ENCODE measurements at regions not wholly inside any gene's neighbourhood (a gene's known extent, or its start where the extent isn't known, plus 50 kb on each side); places are given as distances from the start of the nearest gene placed in this dataset.

DNA sequence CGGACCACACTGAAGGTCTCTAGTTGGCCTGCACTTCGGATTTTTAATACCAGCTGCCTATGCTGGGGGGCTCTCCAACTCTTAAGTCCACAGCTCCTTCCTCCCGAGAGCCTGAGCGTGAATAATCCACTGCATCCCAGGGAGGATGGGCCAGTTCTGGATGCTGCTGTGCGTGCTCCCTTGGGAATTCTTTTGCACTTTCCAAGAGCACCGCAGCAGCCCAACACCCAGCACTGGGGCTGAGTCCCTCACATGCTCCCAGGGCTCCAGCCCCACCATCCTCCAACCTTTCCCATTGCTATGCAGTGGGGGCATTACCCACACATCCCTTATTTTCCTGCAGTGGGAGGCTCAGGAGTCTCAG, 136.4 kb upstream of the IQSEC1 start:
- no peak for DNase-seq (ENCODE audit: low spot score)

DNA sequence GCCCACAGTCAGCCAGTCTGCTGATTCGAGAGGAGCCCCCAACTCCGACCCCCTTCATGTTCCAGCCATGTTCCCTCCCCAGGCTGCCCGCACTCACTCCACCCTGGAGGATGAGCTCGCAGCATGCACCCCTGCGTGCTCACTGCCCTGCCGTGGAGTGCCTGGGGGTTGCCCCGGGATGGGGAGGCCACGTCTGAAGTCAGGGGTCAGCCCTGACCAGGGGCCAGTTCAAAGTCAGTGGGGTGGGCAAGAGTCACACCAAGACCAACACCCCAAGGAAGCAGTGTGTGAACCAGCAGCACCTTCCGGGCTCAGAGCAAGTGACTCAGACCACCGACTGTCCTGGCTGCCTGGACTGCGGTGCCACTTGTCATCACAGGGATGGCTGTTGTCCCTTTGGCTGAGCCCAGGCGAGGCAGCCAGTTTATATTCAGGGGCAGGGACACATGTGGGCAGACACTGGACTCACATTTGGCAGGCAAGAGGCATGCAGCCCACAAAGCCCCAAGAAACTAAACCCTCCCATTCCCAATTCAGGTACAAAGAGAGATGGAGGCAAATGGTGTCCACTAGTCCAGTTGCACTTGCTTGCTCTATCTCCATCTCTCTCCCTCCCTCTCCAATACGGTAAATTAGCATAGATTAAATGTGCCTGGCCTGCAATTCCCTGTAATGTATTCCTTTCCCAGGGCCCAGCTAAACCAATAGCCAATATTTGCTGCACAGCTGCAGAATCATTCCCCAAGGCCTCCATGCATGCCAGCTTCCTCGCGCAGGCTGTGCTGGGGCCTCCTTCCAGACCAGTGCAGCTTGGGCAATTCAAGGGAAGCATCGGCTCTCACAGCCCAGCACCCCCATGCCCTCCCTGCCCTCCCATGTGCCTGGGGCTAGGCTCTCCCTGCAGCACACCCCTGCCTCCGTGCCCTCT, 135.7 kb upstream of the IQSEC1 start:
- no peak for DNase-seq (ENCODE audit: low spot score)

DNA sequence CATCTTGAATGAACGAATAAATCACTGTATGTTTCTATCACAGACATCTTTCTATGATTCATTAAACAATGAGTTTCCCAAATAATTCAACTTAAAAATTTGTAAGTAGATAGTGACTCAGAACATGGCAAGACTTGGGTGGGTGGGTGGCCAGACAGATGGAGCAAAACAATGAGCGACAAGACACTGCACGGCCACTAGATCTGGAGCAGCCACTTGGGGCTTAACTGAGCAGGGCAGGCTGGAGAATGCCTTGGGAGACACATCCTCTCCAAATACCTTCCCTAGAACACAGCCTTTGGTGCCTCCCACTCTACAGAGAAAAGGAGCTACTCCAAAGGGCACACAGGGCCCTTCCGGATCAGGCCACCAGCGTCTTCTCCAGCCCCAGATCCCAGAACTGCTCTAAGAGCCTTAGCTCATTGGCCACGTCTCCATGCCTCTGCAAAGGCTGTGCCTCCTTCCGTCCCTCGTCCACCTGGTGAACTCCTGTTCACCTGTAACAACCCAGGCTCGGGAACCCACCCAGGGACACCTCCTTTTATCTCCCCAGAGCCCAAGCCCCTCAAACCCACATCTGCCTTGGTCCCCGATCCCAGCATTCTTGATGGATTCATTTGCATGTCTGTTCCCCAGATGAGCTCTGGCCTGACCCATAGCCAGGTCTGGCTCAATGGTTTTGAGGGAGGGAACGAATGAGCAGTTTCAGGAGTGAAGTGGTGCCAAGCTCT, 134.9 kb upstream of the IQSEC1 start:
- no peak for DNase-seq (ENCODE audit: low spot score)

DNA sequence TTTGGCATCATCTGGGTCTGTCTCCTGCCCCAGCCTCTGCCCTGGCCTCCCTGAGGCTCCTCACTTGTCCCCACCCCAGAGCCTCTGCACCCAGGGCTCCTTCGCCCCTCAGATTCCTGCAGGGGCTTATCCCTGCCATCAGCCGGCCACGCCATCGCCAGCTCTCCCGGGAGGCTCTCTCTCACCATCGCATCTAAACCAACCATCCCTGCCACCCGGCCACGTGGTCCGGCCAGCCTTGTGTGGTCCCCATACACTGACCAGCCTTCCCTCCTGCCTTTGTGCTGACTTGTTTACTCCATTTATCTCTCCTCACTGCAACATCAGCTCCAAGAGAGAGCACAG, 134.3 kb upstream of the IQSEC1 start:
- no peak for DNase-seq (ENCODE audit: low spot score)

DNA sequence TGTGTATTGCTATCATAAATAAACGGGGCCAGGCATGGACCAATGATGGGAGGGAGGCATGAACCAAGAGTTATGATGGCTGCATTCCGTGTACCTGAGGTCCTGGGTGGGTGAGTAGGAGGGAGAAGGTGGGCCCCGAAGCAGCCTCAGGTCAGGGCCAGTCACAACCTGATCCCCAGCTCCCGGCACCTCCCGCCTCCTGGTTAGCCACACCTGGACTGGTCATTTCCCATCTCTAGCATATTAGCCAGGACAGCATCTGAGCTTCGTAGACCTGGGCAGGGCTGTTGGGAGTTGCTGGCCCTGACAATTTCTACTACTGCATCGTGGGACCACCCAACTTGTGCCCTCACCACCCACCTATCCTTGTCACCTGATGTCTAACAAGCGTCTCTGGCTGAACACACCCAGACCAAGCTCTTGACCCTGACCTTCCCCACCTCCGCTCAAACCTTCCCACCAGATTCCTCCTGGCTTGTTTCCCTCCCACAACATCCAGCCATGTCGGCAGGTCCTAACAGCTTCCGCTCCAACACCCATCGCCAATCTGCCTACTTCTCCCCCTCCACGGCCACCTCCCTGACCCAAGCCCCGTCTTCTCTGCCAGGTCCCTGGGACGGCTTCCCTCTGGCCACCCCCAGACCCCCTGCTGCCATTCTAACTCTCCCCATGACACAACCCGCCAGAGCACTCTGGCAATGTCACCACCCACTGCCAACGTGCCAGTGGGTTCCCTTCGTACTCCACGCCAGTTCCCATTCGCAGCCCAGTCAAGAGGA, 133.8 kb upstream of the IQSEC1 start:
- DNase-seq (ENCODE audit: low spot score), result no peak

DNA sequence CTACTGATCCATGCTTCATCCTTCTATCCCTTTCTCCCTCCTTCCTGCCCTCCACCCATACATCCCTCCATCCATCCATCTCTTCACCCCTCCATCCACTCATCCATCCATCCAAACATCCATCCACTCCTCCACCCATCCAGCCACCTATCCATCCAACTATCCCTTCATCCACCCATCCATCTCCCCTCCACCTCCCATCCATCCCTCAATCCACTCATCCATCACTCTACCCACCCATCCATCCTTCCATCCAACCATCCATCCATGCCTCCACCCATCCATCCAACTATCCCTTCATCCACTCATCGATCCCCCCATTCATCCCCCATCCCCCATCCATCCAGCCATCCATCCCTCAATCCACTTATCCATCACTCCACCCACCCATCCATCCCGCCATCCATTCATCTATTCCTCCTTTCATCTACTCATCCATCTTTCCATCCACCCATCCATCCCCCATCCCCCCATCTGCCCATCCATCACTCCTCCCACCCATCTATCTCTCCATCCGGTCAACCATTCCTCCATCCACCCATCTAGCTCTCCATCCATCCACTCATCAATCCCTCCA, 132.4 kb upstream of the IQSEC1 start:
- no peak for DNase-seq (ENCODE audit: low spot score)

DNA sequence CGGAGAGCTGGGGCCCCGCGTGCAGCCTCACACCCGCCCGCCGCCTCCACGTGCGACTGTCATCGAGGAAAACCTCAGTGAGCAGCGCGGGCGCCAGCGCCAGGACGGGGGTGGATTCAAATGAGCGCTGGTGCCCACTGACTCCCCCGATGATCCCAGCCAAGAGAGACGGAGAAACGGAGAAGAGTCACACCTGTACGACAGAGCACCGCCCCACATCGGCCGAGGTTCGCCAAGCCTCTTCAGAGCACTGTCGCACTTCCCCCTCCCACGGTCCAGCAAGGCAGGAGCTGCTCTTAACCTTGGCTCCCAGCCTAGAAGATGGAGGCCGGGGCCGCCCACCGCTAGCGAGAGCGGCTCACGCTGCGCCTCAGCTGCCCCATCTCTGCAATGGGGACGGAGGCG, 130.9 kb upstream of the IQSEC1 start:
- DNase-seq (ENCODE audit: low spot score), result no peak

DNA sequence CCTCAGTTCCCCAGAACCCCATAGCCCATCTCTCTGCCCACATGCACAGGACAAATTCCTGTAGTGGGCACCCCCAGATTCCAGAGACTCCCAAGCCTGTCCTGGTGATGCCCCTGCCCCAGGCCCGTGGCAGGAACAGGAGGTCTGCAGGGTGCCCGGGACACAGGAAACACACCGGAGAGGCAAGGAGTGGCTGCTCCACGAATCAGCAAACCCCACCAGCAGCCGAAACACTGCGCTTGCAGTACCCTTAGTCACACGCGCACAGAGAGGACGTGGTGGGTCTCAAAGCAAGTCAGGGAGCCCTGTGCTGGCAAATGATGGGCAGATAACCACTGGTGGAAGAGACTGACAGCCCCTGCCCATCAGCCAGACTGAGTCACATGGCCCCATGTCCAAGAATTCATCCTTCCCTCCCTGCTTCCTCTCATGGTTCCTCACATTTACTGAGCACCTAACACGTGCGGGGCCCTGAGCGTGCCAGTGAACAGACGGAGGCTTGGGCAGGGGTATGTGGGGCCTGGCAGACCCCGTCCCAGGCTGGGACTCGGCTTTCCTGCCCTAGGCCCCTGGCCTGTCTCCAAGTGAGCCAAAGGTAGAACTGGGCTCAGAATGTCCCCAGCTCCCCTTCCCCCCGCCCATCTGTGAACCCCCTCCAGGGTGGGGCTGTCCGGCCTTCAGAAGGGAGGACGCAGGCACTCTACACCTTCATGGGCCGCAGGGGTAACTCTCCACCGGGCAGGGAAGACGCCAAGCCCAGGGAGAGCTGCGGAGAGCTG, 130.4 kb upstream of the IQSEC1 start:
- DNase-seq (ENCODE audit: low spot score), result no peak

DNA sequence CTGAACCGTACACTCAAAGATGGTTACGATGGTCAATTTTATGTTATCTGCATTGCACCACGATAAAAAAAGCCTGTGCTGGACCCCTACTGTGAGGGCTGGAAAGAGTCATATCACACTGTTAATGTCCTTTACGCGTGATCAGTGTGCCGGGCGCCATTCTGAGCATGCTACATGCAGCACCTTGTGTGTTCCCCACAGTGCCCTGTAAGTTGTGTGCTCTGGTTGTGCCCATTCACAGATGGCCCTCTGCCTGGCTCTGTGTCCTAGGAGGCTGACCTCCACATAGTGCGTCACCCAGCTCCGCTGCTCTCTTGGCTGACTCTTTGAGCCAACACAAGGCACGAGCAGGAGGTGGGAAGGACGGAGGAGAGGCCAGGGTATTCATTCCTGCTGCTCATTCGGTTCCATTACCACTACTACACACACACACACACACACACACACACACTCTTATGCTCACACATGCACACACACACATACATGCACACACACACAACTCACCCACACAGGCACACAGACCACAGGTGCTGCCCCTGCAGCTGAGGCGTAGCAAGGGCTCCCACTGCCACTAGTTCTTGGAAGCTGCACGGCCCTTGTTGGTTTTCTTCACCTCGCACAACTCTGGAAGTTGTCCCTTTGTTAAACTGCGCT, 129.6 kb upstream of the IQSEC1 start:
- no peak for DNase-seq (ENCODE audit: low spot score)

DNA sequence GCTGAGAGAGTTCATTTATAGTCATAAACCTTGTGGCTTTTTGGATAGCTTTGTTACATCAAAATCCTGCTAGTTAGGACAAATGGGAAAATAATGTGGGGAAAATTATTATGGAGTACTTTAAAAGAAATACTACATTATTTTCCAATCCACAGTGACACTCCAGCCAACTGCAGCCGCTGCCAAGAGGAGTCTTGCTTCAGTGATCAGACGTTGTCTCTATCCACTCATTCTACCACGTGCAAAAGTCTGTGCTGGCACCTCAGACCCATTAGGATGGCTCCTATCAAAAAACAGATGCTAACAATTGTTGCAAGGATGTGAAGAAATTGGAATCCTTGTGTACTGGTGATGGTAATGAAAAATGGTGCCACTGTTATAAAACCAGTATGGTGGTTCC, 128.6 kb upstream of the IQSEC1 start:
- DNase-seq (ENCODE audit: low spot score), result no peak

DNA sequence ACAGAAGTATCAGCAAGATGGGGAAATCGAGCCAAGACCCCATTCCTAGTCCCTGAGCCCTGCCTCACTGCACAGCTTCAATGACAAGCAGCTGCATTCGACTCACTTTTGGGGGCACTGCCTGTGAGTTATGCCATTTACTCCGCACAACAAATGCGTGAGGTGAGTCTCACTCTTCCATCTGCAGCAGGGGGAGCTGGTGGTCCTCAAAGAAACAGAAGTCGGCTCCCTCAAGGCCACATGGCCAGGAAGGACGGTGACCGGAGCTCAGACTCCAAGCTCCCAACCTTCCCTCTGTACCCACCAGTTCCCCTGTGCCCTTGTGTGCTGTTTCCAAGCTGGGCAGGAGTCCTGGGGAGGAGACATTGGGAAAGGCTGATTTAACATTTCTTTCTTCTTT, 127.7 kb upstream of the IQSEC1 start:
- DNase-seq (ENCODE audit: low spot score), result no peak

DNA sequence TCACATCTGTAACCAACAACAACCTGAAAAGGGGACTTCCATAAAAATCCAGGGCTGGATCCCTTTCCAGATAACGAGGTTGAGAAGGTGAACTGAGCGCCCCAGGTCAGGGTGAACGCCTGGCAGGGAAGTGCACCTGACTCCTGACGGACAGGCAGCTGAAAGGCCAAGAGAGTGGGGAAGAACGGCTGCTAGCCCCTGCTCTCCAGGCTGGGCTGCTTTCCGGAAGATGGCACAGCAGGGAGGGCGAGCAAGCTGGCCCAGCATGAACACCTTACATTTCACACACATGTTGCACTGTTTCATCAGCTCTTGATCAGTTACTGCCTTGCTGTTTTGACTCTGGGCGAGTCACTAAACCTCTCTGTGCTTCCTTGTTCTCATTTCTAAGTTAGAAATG, 127.2 kb upstream of the IQSEC1 start:
- no peak for DNase-seq (ENCODE audit: low spot score)

DNA sequence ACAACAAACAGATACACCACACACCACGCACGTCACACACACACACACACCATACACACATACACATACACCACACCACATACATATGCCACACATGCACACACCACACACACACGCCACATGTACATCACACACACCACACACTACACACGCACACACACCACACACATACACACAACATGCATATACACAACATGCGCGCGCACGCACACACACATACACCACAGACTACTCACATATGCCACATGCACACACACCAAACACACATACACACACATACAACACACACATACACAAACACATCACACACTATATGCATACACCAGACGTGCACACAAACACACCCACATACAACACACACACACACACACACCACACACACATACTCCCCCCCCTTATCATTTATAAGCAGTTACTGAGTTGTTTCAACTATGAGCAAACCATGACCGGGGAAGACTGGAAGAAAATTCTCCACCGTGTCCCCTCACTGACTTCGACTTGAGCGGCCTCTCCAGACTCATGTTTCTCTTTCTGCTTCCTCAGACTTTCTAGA, 126.7 kb upstream of the IQSEC1 start:
- DNase-seq (ENCODE audit: low spot score), result no peak

DNA sequence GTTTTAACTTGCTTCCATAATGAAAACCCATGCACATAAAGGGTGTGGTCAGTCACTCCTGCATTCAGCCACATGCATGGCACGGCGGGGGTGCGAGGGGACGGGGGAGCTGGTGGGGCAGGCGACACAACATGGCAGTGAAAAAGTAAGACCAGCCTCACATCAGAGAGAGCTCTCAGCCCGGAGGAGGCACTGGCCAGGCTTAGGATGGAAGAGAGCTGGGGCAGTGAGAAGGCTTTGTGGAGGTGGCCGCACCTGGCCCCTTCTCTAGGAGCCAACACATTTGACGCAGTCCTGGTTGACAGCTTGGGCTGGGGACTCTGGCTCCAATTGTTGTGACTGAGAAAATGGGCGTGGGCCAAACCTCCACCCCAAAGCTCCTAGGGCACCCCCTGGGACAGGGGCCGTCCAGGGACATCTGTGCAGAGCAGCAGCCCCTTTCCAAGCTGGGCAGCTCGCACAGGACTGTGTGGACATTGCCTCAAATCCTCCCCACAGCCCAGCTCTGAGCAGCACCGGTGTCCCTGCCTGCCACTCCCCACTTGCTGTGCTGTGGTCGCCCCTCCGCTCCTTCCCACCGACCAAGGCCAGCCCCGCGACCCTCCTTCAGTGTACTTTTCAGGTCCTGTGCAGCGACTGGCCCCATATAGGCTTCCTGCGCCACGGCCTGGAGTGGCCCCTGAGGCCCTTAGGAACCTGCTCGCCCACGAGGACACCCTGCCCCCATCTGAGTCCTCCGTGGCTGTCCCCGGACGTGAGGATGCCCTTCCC, 126.0 kb upstream of the IQSEC1 start:
- no peak for DNase-seq (ENCODE audit: low spot score)

DNA sequence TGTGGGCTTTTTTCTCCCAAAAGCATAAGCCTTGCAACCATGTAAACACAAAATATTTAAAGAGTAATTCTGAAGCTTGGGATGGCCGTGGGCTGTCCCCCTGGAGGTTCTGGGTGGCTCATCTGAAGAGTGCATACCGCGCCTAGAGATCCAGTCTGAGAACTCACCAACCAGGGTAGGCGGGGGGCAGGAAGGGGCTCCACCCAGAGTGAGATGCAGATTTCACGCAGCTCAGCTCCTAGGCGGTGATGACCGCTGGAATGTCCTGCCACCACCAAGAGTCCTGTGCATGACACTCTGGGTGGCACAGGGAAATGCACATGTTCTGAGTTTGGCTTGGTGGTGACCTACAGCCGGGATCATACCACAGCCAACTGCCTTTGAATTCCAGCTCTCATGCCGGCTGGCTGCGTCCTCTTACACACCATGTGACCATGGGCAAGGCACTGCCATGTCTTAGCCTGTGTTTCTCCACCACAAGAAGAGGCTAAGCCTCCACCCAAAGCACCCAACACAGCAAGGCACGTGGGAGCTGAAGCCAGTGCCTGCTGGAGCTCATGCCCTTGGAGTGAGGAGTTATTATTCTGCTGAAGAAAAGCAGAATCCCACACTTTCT, 125.1 kb upstream of the IQSEC1 start:
- DNase-seq (ENCODE audit: low spot score), result no peak

DNA sequence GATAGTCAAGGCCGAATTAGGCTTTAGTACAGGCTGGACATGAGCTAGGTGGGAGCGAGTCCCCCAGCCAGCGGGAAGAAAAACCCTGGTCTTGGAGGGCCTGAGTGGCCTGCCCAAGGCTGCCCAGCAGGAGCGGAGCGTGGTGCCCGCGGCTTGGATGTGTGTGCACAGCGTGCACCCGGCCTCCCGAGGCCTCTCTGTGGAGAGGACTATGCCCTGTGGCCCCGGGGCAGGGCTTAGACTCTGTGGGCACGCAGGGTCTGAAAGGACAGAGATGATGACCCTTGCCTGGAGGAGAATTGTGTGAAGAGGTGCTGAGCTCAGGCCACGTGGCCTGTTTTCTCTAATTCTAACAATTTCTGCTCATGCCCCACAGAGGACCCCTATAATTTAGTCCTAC, 124.6 kb upstream of the IQSEC1 start:
- no peak for DNase-seq (ENCODE audit: low spot score)

DNA sequence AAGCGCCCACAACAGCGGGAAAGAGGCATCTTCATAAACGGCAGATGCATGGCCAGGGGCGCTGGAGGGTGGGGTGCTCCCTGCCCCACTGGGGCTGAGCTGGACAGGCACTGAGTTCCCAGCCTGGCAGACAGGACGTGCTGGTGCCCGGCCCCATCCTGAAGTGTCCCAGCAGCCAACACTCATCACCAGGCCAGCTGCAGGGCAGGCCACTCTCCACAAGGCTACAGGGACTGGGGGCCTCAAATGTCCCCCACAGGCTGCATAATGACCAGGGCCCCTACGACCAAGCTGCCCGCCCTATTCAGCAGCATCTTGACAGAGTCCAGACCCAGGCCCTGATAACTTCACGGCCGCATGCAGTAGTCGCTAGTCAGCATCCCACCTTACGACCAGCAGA, 124.1 kb upstream of the IQSEC1 start:
- DNase-seq (ENCODE audit: low spot score), result no peak

DNA sequence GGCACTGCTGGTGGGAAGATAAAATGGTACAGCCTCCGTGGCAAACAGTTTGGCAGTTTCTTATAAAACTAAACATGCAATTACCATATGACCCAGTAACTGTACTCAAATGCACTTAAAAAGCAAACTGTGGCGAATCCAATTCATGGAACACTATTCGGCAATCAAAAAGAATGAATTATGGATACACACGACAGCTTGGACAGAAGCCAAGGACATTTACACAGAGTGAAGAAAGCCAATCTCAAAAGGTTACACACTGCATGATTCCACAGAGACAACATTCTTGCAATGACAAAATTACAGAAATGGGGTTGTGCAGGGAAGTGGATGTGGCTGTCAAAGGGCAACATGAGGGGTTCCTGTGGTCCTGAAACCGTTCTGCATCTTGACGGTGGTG, 122.1 kb upstream of the IQSEC1 start:
- no peak for DNase-seq (ENCODE audit: low spot score)

Data from kidney capillary endothelial cell (primary cell).